ENCODE measurements at regions not wholly inside any gene's neighbourhood (a gene's known extent, or its start where the extent isn't known, plus 50 kb on each side); places are given as distances from the start of the nearest gene placed in this dataset.
"Not testable (repeated sequence)": the region's sequence is repeated elsewhere in the genome, so short reads cannot be mapped to it uniquely, and the experiment has no call there.

GRCh38 chr7:13615679-13616078 lies 373.8 kb downstream of the ETV1 start:
- intact Hi-C loops (cut with DNase I), result no loop called here
- WGBS, 4 donors, result 81 to 94% (median 90%) methylated on average over 1 of the region's 1 CpG
- Histone ChIP-seq H3K27ac (no peak overlapping the region), H3K27me3 (no peaks in the 10 kb centered on the region), H3K36me3 (replicated peaks in 1 of 2) (no peaks in the 10 kb centered on the region), H3K9me3 (replicated peaks in 1 of 3) (no peaks in the 10 kb centered on the region), H3K4me3 (no peak overlapping the region), H3K4me1 (replicated peaks in 1 of 2) (no peaks in the 10 kb centered on the region)
- DNase-seq, result no peak
- TF ChIP-seq CTCF (IDR thresholded peaks at IDR 0.05), result no peak
- TF ChIP-seq POLR2A (IDR thresholded peaks at IDR 0.05), result no peak

DNA sequence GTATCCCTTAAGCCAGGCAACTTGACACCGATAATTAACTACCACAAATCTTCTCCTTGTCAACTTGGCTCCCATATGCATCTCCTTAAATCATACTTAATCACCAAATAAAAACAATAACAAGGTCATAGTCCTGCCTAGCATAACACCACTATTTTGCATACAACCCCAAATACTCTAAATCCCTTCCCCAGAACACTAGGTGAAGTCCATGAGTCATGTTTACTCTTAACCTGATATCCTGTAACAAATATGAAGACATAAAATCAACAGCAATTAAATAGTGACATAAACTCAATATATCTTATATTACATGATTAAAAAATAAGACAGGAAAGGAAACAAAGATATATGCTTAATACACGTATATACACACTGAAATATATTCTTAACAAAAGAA lies 362.0 kb downstream of the ETV1 start:
- H3K36me3 ChIP-seq (replicated peaks in 1 of 2), result no peaks in the 10 kb centered on the region
- intact Hi-C loops (cut with DNase I), result no loop called here
- no peaks in the 10 kb centered on the region for H3K27me3 ChIP-seq
- 70 to 82% (median 75%) methylated on average over 2 of the region's 2 CpGs for WGBS, 4 donors
- no peak for DNase-seq
- H3K9me3 ChIP-seq (replicated peaks in 1 of 3), result no peaks in the 10 kb centered on the region
- no peak overlapping the region for H3K4me3 ChIP-seq
- TF ChIP-seq CTCF (IDR thresholded peaks at IDR 0.05) (no peak), POLR2A (IDR thresholded peaks at IDR 0.05) (no peak)
- H3K27ac ChIP-seq, result no peak overlapping the region
- H3K4me1 ChIP-seq (replicated peaks in 1 of 2), result no peaks in the 10 kb centered on the region

- intact Hi-C loops (cut with DNase I), result no loop called here
- no peak overlapping the region for H3K27ac ChIP-seq
- H3K4me3 ChIP-seq, result no peak overlapping the region
- DNase-seq, result no peak
- whole genome bisulfite sequencing, 4 donors, result 78 to 90% (median 80%) methylated on average over 6 of the region's 6 CpGs
- TF ChIP-seq CTCF (IDR thresholded peaks at IDR 0.05) (no peak), POLR2A (IDR thresholded peaks at IDR 0.05) (no peak)
- H3K36me3 ChIP-seq (replicated peaks in 1 of 2), result no peaks in the 10 kb centered on the region
- H3K4me1 ChIP-seq (replicated peaks in 1 of 2), result no peaks in the 10 kb centered on the region
- H3K27me3 ChIP-seq, result no peaks in the 10 kb centered on the region
- H3K9me3 ChIP-seq (replicated peaks in 1 of 3), result no peaks in the 10 kb centered on the region
These were observed 361.0 kb downstream of the ETV1 start for GRCh38 chr7:13628239-13629001.

- DNase-seq; H3K27ac ChIP-seq; H3K9me3 ChIP-seq (replicated peaks in 1 of 3); H3K4me1 ChIP-seq (replicated peaks in 1 of 2); intact Hi-C loops (cut with DNase I); H3K4me3 ChIP-seq; H3K27me3 ChIP-seq; H3K36me3 ChIP-seq (replicated peaks in 1 of 2): not testable (repeated sequence)
- 42 to 58% (median 47%) methylated on average over 1 to 2 of the region's 2 CpGs for WGBS, 4 donors
These were observed 358.0 kb downstream of the ETV1 start for GRCh38 chr7:13631207-13632049.
